Tibial nerve (tissue), 3 donors: ENCODE measurements at regions not wholly inside any gene's neighbourhood (a gene's known extent, or its start where the extent isn't known, plus 50 kb on each side); places are given as distances from the start of the nearest gene placed in this dataset.

Experiments used
- POLR2A ChIP-seq, 2 donors: fragments of 450-650 bp; IDR thresholded peaks; one replicate each; pipeline ENCODE4 v1.6.1; 2017; ENCODE audit warnings: antibody characterized with exemption in 2 of 2, mild to moderate bottlenecking in 2 of 2, moderate library complexity in 2 of 2
- TF ChIP-seq, protein P1 (sequence below), 5 experiments: fragments of 200-600 bp in 3 of 5; fragments of 450-650 bp in 2 of 5; sonication (generic) in 3 of 5; IDR thresholded peaks; one replicate each; pipeline ENCODE4 v1.5.1; 2016 to 2019; ENCODE audit warnings: antibody characterized with exemption in 5 of 5, mild to moderate bottlenecking in 3 of 5, moderate library complexity in 2 of 5

DNA sequence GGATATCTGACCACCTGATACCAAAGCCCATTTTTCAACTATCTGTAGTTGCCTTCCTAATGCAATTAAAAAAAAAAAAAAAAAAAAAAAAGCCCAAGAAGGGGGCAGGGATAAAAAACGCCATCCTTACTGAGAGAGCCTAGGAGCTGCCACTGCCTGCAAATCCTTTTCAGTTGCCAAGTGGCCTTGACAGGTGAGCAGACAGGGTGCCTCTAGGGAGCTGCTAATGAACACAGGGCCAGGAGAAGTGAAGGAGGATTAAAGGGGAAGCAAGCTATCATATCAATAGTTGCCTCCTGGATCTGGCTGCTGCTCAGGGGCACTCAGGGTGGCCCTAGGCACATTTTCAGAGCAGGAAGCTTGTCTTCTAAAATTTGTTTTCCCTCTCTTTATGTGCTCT is 547.4 kb downstream of the TLE1 start:
- TF ChIP-seq, protein P1, sequence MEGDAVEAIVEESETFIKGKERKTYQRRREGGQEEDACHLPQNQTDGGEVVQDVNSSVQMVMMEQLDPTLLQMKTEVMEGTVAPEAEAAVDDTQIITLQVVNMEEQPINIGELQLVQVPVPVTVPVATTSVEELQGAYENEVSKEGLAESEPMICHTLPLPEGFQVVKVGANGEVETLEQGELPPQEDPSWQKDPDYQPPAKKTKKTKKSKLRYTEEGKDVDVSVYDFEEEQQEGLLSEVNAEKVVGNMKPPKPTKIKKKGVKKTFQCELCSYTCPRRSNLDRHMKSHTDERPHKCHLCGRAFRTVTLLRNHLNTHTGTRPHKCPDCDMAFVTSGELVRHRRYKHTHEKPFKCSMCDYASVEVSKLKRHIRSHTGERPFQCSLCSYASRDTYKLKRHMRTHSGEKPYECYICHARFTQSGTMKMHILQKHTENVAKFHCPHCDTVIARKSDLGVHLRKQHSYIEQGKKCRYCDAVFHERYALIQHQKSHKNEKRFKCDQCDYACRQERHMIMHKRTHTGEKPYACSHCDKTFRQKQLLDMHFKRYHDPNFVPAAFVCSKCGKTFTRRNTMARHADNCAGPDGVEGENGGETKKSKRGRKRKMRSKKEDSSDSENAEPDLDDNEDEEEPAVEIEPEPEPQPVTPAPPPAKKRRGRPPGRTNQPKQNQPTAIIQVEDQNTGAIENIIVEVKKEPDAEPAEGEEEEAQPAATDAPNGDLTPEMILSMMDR (IDR thresholded peaks at IDR 0.05): no peak
- no peak for TF ChIP-seq POLR2A (IDR thresholded peaks at IDR 0.05)
